ENCODE measurements at regions not wholly inside any gene's neighbourhood (a gene's known extent, or its start where the extent isn't known, plus 50 kb on each side); places are given as distances from the start of the nearest gene placed in this dataset.

GRCh38 chr4:22910200-22910599 lies 217.5 kb downstream of the GBA3 start:
- no peak for DNase-seq

DNA sequence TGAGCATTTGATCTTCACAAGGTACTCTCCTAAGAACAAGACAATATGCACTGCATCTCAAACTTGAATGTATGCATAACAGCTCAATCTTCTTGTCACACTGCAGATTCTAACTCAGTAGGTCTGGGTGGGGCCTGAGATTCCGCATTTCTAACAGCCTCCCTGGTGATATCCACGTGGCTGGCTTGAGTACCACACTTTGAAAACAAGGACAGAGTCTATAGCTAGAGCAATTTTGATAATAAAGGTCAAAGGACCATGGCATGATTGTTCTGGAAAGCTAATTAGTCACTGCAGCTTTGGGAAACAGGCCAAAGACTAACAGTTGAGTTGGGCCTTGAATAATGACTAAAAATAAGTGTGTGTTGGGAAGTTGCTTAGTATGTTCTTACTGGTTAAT lies 213.3 kb downstream of the GBA3 start:
- no peak for DNase-seq

DNA sequence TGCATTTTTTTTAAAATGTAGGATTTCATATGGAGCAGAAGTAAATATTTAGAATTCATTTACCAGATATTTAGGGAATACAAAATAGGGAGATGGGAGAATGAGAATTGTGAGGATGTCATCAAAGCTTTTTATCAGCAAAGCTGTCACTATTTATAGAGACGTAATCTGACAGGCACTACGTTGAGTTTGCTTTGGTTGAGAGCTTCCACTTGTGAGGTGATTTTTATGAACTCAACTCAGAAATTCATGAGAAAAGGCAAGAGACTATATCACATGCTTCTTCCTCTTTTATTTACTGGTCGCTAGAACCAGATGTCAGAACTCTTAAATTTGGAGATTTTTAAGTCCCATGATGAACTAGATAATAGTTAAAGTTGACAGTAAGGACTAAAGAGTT lies 211.2 kb downstream of the GBA3 start:
- DNase-seq: no peak

DNA sequence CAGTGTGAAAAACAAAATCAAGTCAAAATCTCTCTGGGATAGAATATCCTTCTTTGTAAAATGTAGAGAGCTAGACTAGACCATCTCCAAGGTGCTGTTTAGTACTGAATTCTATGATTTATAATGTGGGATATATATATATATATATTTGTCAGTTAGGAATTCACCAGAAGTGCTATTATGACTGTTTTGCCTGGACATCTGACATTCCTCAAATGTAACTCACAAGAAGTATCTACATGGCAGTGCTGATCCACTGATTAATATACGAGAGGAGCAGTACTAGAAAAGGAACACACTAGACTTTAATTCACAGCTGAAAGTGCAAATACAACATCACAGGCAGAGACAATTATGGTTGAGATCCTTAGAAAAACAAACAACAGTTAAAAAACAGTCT lies 208.9 kb downstream of the GBA3 start:
- DNase-seq: no peak

- DNase-seq: no peak
Observed at GRCh38 chr4:22900876-22901275, 208.1 kb downstream of the GBA3 start.

- DNase-seq: no peak
Observed at GRCh38 chr4:22897520-22898108, 204.9 kb downstream of the GBA3 start.

GRCh38 chr4:22895482-22895881 lies 202.7 kb downstream of the GBA3 start:
- DNase-seq: no peak

DNA sequence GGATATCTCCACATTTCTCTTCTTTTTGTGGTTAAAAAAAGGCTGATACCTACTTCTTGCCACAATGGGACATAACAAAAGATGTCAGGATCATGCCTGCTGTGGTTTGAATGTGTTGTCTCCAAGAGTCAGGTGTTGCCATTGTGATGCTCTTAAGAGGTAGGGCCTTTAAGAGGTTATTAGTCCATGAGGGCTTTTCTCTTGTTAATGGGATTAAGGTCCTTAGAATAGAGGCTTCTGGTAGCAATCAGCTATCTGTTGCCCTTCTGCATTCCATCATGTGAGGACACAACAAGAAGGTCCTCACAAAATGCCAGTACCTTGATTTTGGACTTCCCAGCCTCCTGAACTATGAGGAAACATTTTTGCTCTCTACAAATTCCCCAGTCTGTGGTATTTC lies 191.4 kb downstream of the GBA3 start:
- no peak for DNase-seq

- DNase-seq: no peak
Observed at GRCh38 chr4:22881411-22881810, 188.7 kb downstream of the GBA3 start.

DNA sequence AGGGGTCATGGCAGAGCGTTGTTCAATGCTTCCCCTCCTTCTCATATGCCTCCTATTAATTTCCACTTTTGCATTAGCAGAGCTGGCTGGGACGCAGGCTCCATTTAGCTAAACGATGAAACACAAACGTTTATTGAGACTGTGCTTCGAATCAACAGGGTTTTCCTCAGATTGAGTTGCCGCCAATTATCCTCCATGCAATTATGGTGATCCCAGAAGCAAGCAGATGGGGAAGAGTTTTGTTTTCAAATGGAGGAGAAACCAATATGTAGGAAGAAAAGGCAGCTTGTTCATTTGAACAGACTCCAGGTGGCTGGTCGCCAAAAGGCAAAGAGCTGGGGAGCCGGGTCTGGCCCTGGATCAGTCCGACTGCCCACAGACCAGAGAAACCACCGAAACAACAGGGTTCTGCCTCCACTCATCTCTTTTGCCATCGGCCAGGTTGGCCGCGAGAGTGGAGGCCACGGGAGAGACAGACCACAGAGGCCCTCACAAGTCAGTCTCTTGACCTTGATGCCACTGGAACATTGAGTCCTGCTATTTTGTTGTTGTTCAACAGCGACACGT lies 184.8 kb downstream of the GBA3 start:
- DNase-seq: no peak

DNA sequence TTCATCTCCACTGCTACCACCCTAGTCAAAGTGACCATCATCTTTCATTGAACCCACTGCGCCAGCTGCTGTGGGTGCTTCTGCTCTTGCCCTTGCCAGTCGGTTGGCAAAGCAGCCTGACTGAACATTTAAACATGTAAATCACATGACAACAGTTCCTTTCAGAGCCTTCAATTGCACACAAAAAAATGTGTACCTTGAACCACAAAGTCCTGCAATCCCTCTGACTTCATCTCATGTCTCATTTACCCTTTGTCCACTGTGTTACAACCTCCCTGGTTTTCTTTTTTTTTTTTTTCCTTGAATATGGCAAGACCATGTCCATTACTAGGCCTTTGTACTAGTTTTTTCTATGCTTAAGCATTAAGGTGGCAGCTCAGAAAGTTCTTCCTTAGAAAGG lies 183.5 kb downstream of the GBA3 start:
- no peak for DNase-seq

- no peak for DNase-seq
Observed at GRCh38 chr4:22875587-22876257, 183.0 kb downstream of the GBA3 start.

DNA sequence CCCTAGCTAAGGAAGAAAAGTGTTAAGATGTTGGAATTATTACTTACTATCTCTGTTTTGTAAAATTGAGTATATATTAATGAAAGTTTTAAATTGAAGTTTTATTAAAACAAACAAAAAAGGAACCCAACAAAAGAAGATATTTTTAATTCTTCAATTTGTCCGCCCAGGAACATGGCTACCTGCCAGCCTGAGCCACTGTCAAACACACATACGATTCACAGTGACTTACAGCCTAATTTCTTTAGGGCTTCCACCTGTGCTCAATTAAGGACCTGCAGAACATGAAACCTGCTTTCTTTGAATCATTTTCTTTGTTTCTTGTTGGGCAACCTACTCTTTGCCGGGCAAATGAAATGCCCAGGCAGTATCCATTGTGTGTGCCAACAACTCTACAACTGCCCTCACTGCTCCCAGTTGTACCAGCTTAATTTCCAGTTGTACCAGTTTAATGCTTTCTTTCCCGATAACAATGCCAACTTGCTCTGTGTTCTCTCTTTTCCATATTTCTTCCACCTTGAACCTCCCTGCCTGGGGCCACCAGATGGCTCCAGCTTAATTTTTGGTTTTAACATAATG lies 181.7 kb downstream of the GBA3 start:
- DNase-seq: no peak

DNA sequence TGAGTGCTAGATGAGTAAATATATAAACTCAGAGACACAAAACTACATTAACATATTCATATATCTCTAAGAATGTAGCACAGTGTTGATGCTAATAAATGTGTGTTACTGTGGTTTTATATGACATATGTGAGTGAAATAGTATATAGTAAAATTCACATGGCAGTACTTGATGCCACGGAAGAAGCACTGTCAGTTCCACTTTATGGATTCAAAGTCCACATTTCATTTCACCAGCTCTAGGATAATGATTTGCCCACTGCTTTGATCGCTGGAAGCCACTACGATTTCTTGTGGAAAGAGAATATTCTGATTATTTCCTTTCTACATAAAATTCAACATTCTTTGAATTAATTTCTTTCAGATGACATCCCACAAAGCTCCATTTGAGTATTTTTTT lies 181.2 kb downstream of the GBA3 start:
- DNase-seq: no peak

GRCh38 chr4:22870847-22871449 lies 178.2 kb downstream of the GBA3 start:
- no peak for DNase-seq

DNA sequence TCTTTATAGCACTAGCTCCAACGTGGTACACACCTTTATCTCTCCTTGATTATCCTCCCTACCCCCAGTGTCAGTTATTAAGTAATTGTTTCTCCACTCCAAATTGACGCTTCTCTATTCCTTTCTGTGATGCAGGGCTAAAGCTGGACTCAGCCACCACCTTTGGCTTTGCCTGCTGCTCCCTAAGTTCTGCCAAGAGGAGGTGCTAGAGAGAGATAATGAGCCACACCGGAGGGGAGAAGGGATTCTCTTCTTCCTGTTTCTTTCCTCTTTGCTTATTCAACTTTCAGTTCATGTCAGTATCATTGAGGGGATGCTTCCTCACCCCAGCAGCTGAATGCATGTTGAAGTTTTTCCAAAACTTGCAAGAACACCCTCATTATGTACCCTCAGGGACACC lies 176.5 kb downstream of the GBA3 start:
- DNase-seq: no peak
